ENCODE measurements at regions not wholly inside any gene's neighbourhood (a gene's known extent, or its start where the extent isn't known, plus 50 kb on each side); places are given as distances from the start of the nearest gene placed in this dataset.

DNA sequence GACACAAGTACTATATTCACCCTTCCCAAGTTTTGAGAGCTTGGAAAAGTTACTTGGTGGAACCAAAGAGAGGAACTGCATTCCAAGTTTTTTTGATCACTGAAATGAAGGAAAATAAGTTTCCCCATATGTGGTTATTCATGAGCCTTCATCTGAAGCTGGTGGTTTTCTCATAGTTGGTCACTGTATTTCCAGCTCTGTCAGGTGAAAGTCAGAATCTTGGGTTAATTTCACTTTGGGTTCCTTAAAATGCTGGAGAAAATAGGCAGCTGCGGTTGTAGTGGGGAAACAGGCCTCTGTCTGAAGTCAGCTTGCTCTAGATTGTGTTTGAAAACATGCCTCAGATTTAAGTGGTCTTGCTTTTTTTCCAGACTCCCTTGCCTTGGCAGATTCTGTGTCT is 200.5 kb downstream of the HRH4 start:
- Mint-ChIP-seq H3K4me3 (no peak overlapping the region), H3K9me3 (no peaks in the 10 kb centered on the region), H3K36me3 (no peaks in the 10 kb centered on the region), H3K4me1 (peaks cover 9% of the 10 kb centered on the region), H3K27ac (no peak overlapping the region), H3K27me3 (ENCODE audit: low read depth) (no peaks in the 10 kb centered on the region)
- no peak for ATAC-seq
- TF ChIP-seq, protein P1, sequence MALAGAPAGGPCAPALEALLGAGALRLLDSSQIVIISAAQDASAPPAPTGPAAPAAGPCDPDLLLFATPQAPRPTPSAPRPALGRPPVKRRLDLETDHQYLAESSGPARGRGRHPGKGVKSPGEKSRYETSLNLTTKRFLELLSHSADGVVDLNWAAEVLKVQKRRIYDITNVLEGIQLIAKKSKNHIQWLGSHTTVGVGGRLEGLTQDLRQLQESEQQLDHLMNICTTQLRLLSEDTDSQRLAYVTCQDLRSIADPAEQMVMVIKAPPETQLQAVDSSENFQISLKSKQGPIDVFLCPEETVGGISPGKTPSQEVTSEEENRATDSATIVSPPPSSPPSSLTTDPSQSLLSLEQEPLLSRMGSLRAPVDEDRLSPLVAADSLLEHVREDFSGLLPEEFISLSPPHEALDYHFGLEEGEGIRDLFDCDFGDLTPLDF (CRISPR knock-in tag; IDR thresholded peaks at IDR 0.05) = no peak
- no peak for TF ChIP-seq GTF2I (CRISPR knock-in tag; conservative IDR thresholded peaks at IDR 0.05)
- no peak for TF ChIP-seq TEAD1 (CRISPR knock-in tag; IDR thresholded peaks at IDR 0.05)
- TF ChIP-seq, protein P2, sequence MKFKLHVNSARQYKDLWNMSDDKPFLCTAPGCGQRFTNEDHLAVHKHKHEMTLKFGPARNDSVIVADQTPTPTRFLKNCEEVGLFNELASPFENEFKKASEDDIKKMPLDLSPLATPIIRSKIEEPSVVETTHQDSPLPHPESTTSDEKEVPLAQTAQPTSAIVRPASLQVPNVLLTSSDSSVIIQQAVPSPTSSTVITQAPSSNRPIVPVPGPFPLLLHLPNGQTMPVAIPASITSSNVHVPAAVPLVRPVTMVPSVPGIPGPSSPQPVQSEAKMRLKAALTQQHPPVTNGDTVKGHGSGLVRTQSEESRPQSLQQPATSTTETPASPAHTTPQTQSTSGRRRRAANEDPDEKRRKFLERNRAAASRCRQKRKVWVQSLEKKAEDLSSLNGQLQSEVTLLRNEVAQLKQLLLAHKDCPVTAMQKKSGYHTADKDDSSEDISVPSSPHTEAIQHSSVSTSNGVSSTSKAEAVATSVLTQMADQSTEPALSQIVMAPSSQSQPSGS (CRISPR knock-in tag; IDR thresholded peaks at IDR 0.05; ENCODE audit: borderline replicate concordance, low read depth) = no peak
- CTCF ChIA-PET = interaction anchor here (0.7 to 1.0 kb wide), 2 partner anchors 147 to 172 kb away, joined by 3 read pairs; no protein-coding TSS in a partner anchor
- DNase-seq (ENCODE audit: low spot score) = no peak
- POLR2A ChIA-PET = no interaction called here

DNA sequence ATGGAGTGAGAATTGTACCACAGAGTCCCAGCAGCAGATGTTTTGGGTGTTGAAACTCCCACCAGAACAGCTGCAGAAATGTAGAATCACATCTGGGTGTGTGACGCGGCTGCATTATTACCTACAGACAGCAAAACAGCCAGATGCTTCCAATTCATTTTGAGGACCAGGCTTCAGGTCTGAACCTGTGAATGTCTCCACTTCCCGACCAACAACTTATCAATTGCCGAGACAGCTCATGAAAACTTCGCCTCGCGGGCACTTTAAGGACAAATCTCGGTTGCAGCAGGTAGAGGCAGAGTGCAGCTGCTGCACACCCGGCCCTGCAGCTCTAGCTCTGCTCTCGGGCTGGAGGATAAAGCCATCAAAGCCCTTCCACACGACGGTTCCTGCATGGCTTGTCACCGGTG is 202.0 kb downstream of the HRH4 start:
- POLR2A ChIA-PET = no interaction called here
- TF ChIP-seq, protein P3, sequence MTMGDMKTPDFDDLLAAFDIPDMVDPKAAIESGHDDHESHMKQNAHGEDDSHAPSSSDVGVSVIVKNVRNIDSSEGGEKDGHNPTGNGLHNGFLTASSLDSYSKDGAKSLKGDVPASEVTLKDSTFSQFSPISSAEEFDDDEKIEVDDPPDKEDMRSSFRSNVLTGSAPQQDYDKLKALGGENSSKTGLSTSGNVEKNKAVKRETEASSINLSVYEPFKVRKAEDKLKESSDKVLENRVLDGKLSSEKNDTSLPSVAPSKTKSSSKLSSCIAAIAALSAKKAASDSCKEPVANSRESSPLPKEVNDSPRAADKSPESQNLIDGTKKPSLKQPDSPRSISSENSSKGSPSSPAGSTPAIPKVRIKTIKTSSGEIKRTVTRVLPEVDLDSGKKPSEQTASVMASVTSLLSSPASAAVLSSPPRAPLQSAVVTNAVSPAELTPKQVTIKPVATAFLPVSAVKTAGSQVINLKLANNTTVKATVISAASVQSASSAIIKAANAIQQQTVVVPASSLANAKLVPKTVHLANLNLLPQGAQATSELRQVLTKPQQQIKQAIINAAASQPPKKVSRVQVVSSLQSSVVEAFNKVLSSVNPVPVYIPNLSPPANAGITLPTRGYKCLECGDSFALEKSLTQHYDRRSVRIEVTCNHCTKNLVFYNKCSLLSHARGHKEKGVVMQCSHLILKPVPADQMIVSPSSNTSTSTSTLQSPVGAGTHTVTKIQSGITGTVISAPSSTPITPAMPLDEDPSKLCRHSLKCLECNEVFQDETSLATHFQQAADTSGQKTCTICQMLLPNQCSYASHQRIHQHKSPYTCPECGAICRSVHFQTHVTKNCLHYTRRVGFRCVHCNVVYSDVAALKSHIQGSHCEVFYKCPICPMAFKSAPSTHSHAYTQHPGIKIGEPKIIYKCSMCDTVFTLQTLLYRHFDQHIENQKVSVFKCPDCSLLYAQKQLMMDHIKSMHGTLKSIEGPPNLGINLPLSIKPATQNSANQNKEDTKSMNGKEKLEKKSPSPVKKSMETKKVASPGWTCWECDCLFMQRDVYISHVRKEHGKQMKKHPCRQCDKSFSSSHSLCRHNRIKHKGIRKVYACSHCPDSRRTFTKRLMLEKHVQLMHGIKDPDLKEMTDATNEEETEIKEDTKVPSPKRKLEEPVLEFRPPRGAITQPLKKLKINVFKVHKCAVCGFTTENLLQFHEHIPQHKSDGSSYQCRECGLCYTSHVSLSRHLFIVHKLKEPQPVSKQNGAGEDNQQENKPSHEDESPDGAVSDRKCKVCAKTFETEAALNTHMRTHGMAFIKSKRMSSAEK (CRISPR knock-in tag; IDR thresholded peaks at IDR 0.05; ENCODE audit: borderline replicate concordance) = no peak
- no peak for TF ChIP-seq ESRRA (CRISPR knock-in tag; IDR thresholded peaks at IDR 0.05; ENCODE audit: borderline replicate concordance)
- no peak for TF ChIP-seq CBFB (CRISPR knock-in tag; IDR thresholded peaks at IDR 0.05; ENCODE audit: low read depth)
- TF ChIP-seq, protein P4, sequence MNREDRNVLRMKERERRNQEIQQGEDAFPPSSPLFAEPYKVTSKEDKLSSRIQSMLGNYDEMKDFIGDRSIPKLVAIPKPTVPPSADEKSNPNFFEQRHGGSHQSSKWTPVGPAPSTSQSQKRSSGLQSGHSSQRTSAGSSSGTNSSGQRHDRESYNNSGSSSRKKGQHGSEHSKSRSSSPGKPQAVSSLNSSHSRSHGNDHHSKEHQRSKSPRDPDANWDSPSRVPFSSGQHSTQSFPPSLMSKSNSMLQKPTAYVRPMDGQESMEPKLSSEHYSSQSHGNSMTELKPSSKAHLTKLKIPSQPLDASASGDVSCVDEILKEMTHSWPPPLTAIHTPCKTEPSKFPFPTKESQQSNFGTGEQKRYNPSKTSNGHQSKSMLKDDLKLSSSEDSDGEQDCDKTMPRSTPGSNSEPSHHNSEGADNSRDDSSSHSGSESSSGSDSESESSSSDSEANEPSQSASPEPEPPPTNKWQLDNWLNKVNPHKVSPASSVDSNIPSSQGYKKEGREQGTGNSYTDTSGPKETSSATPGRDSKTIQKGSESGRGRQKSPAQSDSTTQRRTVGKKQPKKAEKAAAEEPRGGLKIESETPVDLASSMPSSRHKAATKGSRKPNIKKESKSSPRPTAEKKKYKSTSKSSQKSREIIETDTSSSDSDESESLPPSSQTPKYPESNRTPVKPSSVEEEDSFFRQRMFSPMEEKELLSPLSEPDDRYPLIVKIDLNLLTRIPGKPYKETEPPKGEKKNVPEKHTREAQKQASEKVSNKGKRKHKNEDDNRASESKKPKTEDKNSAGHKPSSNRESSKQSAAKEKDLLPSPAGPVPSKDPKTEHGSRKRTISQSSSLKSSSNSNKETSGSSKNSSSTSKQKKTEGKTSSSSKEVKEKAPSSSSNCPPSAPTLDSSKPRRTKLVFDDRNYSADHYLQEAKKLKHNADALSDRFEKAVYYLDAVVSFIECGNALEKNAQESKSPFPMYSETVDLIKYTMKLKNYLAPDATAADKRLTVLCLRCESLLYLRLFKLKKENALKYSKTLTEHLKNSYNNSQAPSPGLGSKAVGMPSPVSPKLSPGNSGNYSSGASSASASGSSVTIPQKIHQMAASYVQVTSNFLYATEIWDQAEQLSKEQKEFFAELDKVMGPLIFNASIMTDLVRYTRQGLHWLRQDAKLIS (CRISPR knock-in tag; IDR thresholded peaks at IDR 0.05; ENCODE audit: borderline replicate concordance) = no peak
- TF ChIP-seq MXD4 (CRISPR knock-in tag; IDR thresholded peaks at IDR 0.05; ENCODE audit: borderline replicate concordance) = no peak
- TF ChIP-seq IRF2 (CRISPR knock-in tag; IDR thresholded peaks at IDR 0.05; ENCODE audit: borderline replicate concordance, low read depth) = no peak
- TF ChIP-seq, protein P5, sequence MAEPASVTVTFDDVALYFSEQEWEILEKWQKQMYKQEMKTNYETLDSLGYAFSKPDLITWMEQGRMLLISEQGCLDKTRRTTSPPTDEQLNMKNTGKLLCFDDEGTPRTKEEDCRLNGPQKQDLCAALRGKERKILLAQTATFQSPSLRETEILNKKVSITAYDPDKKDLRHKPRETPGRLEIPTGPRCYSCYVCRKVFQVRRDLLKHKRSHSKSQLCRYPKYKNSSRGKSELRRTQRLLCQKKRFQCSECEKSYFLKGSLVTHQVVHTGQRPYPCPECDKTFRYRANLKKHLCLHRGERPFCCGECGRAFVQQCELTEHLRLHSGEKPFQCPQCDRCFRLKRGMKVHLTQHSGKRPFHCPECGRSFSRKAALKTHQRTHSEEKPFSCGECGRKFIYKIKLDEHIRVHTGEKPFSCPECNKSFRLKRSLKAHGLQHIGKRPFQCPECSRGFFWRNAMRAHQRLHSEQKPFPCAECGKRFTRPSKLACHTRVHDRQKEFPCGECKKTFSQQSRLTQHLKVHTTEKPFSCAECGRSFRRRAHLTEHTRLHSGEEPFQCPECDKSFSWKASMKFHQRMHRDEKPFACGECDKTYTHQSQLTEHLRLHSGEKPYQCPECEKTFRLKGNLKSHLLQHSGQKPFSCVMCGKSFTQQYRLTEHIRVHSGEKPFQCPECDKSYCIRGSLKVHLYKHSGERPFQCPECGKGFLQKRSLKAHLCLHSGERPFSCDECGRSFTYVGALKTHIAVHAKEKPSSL (CRISPR knock-in tag; conservative IDR thresholded peaks at IDR 0.05) = no peak
- TF ChIP-seq, protein P6, sequence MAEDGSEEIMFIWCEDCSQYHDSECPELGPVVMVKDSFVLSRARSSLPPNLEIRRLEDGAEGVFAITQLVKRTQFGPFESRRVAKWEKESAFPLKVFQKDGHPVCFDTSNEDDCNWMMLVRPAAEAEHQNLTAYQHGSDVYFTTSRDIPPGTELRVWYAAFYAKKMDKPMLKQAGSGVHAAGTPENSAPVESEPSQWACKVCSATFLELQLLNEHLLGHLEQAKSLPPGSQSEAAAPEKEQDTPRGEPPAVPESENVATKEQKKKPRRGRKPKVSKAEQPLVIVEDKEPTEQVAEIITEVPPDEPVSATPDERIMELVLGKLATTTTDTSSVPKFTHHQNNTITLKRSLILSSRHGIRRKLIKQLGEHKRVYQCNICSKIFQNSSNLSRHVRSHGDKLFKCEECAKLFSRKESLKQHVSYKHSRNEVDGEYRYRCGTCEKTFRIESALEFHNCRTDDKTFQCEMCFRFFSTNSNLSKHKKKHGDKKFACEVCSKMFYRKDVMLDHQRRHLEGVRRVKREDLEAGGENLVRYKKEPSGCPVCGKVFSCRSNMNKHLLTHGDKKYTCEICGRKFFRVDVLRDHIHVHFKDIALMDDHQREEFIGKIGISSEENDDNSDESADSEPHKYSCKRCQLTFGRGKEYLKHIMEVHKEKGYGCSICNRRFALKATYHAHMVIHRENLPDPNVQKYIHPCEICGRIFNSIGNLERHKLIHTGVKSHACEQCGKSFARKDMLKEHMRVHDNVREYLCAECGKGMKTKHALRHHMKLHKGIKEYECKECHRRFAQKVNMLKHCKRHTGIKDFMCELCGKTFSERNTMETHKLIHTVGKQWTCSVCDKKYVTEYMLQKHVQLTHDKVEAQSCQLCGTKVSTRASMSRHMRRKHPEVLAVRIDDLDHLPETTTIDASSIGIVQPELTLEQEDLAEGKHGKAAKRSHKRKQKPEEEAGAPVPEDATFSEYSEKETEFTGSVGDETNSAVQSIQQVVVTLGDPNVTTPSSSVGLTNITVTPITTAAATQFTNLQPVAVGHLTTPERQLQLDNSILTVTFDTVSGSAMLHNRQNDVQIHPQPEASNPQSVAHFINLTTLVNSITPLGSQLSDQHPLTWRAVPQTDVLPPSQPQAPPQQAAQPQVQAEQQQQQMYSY (CRISPR knock-in tag; IDR thresholded peaks at IDR 0.05) = no peak
- TF ChIP-seq, protein P7, sequence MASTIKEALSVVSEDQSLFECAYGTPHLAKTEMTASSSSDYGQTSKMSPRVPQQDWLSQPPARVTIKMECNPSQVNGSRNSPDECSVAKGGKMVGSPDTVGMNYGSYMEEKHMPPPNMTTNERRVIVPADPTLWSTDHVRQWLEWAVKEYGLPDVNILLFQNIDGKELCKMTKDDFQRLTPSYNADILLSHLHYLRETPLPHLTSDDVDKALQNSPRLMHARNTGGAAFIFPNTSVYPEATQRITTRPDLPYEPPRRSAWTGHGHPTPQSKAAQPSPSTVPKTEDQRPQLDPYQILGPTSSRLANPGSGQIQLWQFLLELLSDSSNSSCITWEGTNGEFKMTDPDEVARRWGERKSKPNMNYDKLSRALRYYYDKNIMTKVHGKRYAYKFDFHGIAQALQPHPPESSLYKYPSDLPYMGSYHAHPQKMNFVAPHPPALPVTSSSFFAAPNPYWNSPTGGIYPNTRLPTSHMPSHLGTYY (CRISPR knock-in tag; IDR thresholded peaks at IDR 0.05) = no peak
- no peak for TF ChIP-seq RELA (CRISPR knock-in tag; IDR thresholded peaks at IDR 0.05; ENCODE audit: borderline replicate concordance)
- no peak for TF ChIP-seq ZNF396 (CRISPR knock-in tag; IDR thresholded peaks at IDR 0.05; ENCODE audit: borderline replicate concordance)
- TF ChIP-seq NR1H2 (CRISPR knock-in tag; IDR thresholded peaks at IDR 0.05) = no peak

More for the DNA sequence above, 202.0 kb downstream of the HRH4 start:
- ATAC-seq = no peak
- Mint-ChIP-seq H3K36me3 (no peaks in the 10 kb centered on the region), H3K9me3 (peaks cover 2% of the 10 kb centered on the region; the same call in 1 of the 2 replicates), H3K4me1 (no peaks in the 10 kb centered on the region), H3K4me3 (no peak overlapping the region), H3K27me3 (ENCODE audit: low read depth) (no peaks in the 10 kb centered on the region), H3K27ac (no peak overlapping the region)
- no peak for DNase-seq (ENCODE audit: low spot score)
- CTCF ChIA-PET = interaction anchor here (0.6 to 1.8 kb wide), 5 partner anchors 9 to 127 kb away, joined by 3 to 7 read pairs (median 4); no protein-coding TSS in a partner anchor

Data from WTC11 (cell line).